Kidney (tissue), 13 donors: ENCODE measurements at regions not wholly inside any gene's neighbourhood (a gene's known extent, or its start where the extent isn't known, plus 50 kb on each side); places are given as distances from the start of the nearest gene placed in this dataset.

Experiments used
- DNase-seq, 5 donors: peaks; one replicate each; pipeline ENCODE4 v3.0.0-alpha.2; 2013 to 2020
- FAIRE-seq: peaks from 2 replicates; lab custom pipeline; 2012; peaks lifted over from hg19 to GRCh38; lab: Jason Lieb, UNC
- H3K27ac ChIP-seq, 2 donors: one replicate each; pipeline ENCODE4 v1.7.0; 2013; ENCODE audit warnings: low read depth in 2 of 2, low read length in 2 of 2, inconsistent platforms in 1 of 2
- H3K27me3 ChIP-seq: one replicate; pipeline ENCODE4 v1.7.1; 2013; ENCODE audit warnings: low read length, inconsistent platforms; ENCODE audit not compliant: control insufficient read depth, insufficient read depth
- H3K36me3 ChIP-seq, 3 donors: one replicate each; pipeline versions ENCODE4 v1.7.0 to v1.7.1; 2013; ENCODE audit warnings: low read length in 3 of 3, control low read depth in 1 of 3, inconsistent platforms in 1 of 3; ENCODE audit not compliant: insufficient read depth in 3 of 3, control insufficient read depth in 2 of 3
- H3K4me1 ChIP-seq, 3 donors: one replicate each; pipeline versions ENCODE4 v1.7.0 to v1.7.1; 2013; ENCODE audit warnings: low read length in 3 of 3, inconsistent platforms in 1 of 3, low read depth in 1 of 3; ENCODE audit not compliant: control insufficient read depth in 2 of 3, insufficient read depth in 2 of 3
- H3K4me3 ChIP-seq, 3 donors: one replicate each; pipeline versions ENCODE4 v1.7.0 to v1.8.1; 2013; ENCODE audit warnings: low read length in 3 of 3, control low read depth in 1 of 3, inconsistent platforms in 1 of 3
- H3K9ac ChIP-seq, 3 donors: one replicate each; pipeline versions ENCODE4 v1.7.0 to v1.7.1; 2013; ENCODE audit warnings: low read length in 3 of 3, control low read depth in 1 of 3, inconsistent platforms in 1 of 3
- H3K9me3 ChIP-seq, 3 donors: one replicate each; pipeline versions ENCODE4 v1.7.0 to v1.7.1; 2013; ENCODE audit warnings: low read length in 3 of 3, control low read depth in 1 of 3, inconsistent platforms in 1 of 3; ENCODE audit not compliant: control insufficient read depth in 2 of 3, insufficient read depth in 1 of 3
- CTCF ChIP-seq: IDR thresholded peaks from 3 replicates; pipeline ENCODE4 v1.5.1; 2012; ENCODE audit warnings: mild to moderate bottlenecking, moderate library complexity, borderline replicate concordance; ENCODE audit not compliant: insufficient read depth; ENCODE audit errors: extremely low read depth
- intact Hi-C: fragments of 100-400 bp; cut with DNase I; formaldehyde crosslinking; loops from one replicate; pipeline ENCODE4 v1.11.1; 2022
- donor health status: control.
- donor health status: control.
- donor health status: control.
- donor health status: control.
- donor health status: control.
- donor health status: DM: yes; HTN: yes; CAD: no.
- donor health status: Normal renal cell carcinoma (clear cell type).

GRCh38 chrX:17990532-17990931, 129.4 kb upstream of the RAI2 start:
- FAIRE-seq, result no peak

GRCh38 chrX:17987783-17988182, 126.7 kb upstream of the RAI2 start:
- Histone ChIP-seq H3K27me3 (peaks cover 6% of the 10 kb centered on the region), H3K36me3 (no peaks in the 10 kb centered on the region), H3K9me3 (no peaks in the 10 kb centered on the region), H3K27ac (no peak overlapping the region), H3K4me1 (no peaks in the 10 kb centered on the region), H3K9ac (no peak overlapping the region), H3K4me3 (no peak overlapping the region)
- intact Hi-C loops, result no loop called here
- FAIRE-seq, result no peak
- peak in 2 of 5 donors; percentile 7 to 20 for DNase-seq
- no peak for TF ChIP-seq CTCF

More at GRCh38 chrX:17990532-17990931, 129.4 kb upstream of the RAI2 start:
- no peaks in the 10 kb centered on the region for H3K4me1 ChIP-seq
- H3K9ac ChIP-seq, result no peak overlapping the region
- no peak overlapping the region for H3K27ac ChIP-seq
- H3K36me3 ChIP-seq, result no peaks in the 10 kb centered on the region
- no peak for TF ChIP-seq CTCF
- no peak overlapping the region for H3K4me3 ChIP-seq
- intact Hi-C loops, result no loop called here
- H3K27me3 ChIP-seq, result peaks cover 6% of the 10 kb centered on the region
- H3K9me3 ChIP-seq, result no peaks in the 10 kb centered on the region
- DNase-seq, result no peak

- H3K9ac ChIP-seq, result no peak overlapping the region
- intact Hi-C loops, result no loop called here
- H3K4me1 ChIP-seq, result no peaks in the 10 kb centered on the region
- H3K27ac ChIP-seq, result no peak overlapping the region
- H3K4me3 ChIP-seq, result no peak overlapping the region
- peaks cover 6% of the 10 kb centered on the region for H3K27me3 ChIP-seq
- TF ChIP-seq CTCF, result no peak
- no peak for FAIRE-seq
- no peaks in the 10 kb centered on the region for H3K9me3 ChIP-seq
- no peak for DNase-seq
- no peaks in the 10 kb centered on the region for H3K36me3 ChIP-seq
These were observed 125.9 kb upstream of the RAI2 start for GRCh38 chrX:17986977-17987376.

GRCh38 chrX:17986440-17986839, 125.3 kb upstream of the RAI2 start:
- Histone ChIP-seq H3K27ac (no peak overlapping the region), H3K4me1 (no peaks in the 10 kb centered on the region), H3K9ac (no peak overlapping the region), H3K4me3 (no peak overlapping the region), H3K27me3 (peaks cover 5% of the 10 kb centered on the region), H3K36me3 (no peaks in the 10 kb centered on the region), H3K9me3 (no peaks in the 10 kb centered on the region)
- FAIRE-seq (no peak), DNase-seq (no peak)
- intact Hi-C loops, result no loop called here
- TF ChIP-seq CTCF, result no peak
